Activated gamma-delta T cell treated with anti-CD3 and anti-CD28 coated beads, Interleukin-2, amount 50 U/mL, for 16 hours (primary cell): ENCODE measurements at regions not wholly inside any gene's neighbourhood (a gene's known extent, or its start where the extent isn't known, plus 50 kb on each side); places are given as distances from the start of the nearest gene placed in this dataset.

Experiments used
- DNase-seq: peaks from one replicate; pipeline ENCODE4 v3.0.0-alpha.2; 2020; ENCODE audit warnings: low read depth

GRCh38 chr18:70382017-70382416 lies 93.2 kb downstream of the SOCS6 start:
- no peak for DNase-seq

DNA sequence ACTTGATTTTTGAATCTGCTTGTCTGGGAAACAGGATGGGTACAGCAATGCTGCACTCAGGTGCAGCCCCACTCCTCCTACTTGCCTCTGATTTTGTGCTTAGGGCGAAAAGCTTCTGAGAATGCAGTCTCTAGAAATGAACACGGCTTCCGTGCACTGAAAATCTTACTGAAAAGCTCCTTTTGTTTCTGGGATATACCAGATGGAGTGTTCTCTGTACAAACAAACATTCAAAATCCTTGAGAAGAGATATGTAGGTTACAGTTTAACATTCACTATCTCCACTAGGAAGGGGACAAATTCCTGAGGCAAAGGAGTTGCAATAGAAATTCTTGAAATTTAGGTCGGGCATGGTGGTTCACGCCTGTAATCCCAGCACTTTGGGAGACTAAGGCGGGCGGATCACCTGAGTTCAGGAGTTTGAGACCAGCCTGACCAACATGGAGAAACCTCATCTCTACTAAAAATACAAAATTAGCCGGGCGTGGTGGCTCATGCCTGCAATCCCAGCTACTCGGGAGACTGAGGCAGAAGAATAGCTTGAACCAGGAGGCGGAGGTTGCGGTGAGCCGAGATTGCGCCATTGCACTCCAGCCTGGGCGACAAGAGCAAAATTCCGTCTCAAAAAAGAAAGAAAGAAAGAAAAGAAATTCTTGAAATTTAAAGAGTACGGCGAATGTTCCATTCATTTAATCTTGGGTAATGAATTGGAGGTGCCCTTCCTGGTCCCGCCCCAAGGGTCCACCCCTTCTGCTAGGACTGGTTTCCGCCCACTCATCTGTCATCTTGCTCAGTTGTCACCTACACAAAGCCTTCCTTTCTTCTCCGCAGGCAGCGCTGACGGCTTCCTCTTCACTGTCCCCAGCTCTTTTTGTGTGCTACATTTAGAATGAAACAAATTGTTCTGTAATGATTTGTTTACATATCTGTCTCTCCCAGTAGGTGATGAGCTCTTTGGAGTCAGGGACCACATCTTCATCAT lies 92.4 kb downstream of the SOCS6 start:
- no peak for DNase-seq
